Activated CD4-positive, alpha-beta T cell treated with anti-CD3 and anti-CD28 coated beads, Interleukin-10, Interleukin-2, amounts not matched to agents 100 ng/mL and 50 ng/mL, durations not matched to agents 16 hours and 8 hours (primary cell): ENCODE measurements at regions not wholly inside any gene's neighbourhood (a gene's known extent, or its start where the extent isn't known, plus 50 kb on each side); places are given as distances from the start of the nearest gene placed in this dataset.

Experiments
- DNase-seq: peaks from one replicate; pipeline ENCODE4 v3.0.0-alpha.2; 2020

DNA sequence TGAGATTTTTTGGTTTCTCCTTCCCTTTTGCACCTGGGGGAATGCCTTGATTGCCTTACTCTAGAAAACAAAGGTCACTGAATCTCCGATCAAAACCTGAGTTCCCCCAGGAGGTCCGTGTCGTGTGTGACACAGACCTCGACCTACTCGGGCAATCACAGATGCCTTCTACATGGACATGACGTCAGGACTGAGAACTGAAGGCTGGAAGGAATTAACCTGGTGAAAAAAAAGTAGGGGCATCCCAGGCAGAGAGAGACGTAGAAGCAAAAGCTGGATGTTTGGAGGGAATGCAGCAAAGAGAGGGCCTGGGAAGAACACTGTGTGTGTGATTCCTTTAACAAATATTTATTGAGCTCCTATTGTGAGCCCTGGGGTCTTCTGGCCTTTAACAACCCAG lies 178.0 kb downstream of the PRDM2 start:
- no peak for DNase-seq

GRCh38 chr1:13878451-13878850 lies 178.5 kb downstream of the PRDM2 start:
- no peak for DNase-seq

DNA sequence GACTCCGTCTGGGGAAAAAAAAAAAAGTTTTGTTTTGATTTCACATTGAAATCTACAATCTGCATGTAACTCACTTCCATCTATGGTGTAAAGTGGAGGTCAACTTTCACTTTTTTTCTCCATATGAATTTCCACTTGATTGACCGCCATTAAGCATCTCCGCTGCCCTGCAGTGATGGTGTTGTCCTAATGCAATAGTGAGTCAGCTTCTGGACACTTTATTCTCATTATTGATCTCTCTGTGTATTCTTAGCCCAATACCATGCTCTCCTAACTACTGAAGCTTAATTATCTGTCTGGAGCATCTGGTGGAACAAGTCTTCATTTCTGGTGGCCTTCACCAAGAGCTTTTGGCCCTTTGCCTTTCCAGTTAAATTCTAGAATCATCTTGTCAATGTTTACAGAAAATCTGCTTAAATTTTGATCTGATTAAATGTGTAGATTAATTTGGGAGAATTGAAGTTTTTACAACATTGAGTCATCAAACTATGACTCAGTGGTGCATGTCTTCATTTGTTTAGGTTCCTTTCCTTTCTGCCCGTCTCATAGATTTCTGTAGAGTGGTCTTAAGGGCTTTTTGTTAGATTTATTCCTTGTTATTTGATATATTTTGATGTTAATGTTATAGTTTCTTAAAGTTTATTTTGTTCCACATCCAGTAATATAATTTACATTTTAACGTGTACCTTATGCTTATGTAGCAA lies 181.5 kb downstream of the PRDM2 start:
- no peak for DNase-seq

GRCh38 chr1:13888351-13888986 lies 188.5 kb downstream of the PRDM2 start:
- no peak for DNase-seq

- no peak for DNase-seq
Measured at GRCh38 chr1:13889495-13889894, 189.5 kb downstream of the PRDM2 start.

GRCh38 chr1:13890766-13891165 lies 190.8 kb downstream of the PRDM2 start:
- DNase-seq, result no peak

- DNase-seq, result no peak
Measured at GRCh38 chr1:13892198-13892597, 192.2 kb downstream of the PRDM2 start.

DNA sequence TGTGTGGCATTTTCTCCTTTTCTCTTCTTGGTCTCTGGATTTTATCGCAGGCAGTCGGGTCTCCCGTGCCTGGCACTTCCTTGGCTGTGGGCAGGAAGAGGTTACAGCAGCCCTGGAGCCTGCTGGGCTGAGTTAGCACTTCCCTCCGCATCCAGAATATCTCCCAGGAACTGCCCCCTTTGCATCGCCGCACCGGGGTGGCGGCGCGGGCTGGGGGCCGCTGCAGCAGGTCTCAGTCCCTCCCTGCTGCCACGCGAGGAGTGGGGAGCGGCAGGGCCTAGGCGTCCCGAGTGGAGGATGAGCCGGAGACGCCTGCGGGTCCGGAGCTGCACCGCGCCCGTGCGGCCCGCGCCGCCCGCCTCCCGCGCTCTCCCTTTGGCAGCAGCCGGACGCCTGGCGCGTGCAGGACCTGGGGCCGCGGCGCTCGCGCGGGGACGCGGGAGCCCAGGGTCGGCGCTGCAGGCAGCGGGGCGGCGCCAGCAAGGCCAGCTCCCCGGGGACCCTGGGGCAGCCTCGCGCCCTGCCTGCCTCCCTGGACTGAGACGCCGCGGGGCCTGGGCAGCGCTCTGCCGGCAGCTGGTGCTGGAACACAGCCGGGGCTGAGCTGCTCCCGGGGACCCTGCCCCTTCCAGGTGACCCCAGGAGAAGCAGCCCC lies 192.8 kb downstream of the PRDM2 start:
- no peak for DNase-seq

GRCh38 chr1:13893409-13893821 lies 193.4 kb downstream of the PRDM2 start:
- no peak for DNase-seq

GRCh38 chr1:13896932-13897331 lies 196.9 kb downstream of the PRDM2 start:
- DNase-seq, result no peak

DNA sequence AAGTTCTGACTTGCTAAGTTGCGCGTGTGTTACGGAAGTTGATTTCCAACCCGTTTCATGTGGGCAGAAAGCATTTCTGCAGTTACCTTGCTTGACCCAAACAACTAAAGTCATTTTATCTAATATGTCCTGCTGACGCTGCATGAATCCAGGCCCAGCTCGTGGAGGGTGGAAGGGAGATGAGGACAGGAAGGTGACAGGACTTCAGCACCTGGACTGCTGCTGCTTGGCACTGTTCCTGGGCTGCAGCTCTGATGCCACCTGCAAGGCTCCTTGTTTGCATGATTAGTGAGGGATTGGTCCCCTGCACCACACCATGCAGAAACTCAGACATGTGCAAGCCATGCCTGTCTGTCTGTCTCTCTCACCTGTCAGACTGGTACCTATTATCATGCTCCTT lies 198.4 kb downstream of the PRDM2 start:
- no peak for DNase-seq

DNA sequence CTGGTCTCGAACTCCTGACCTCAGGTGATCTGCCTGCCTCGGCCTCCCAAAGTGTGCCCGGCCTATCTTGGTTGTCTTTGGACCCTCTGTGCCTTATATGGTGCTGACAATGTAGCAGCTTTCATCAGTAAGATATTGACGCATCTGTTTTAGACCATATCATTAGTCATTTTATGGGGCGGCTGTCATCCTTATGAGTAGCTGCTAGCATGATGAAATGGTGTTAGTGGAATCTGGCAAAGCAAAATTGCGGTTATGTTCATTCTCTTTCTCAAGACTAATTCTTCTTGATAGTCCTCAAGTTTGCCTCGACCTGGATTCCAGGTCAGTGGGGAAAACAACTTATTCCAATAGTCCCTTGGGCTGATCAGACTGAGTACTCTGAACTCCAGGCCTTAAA lies 199.9 kb downstream of the PRDM2 start:
- DNase-seq, result no peak

GRCh38 chr1:13900583-13900982 lies 200.6 kb downstream of the PRDM2 start:
- no peak for DNase-seq

- DNase-seq, result no peak
Measured at GRCh38 chr1:13901039-13901438, 201.1 kb downstream of the PRDM2 start.

DNA sequence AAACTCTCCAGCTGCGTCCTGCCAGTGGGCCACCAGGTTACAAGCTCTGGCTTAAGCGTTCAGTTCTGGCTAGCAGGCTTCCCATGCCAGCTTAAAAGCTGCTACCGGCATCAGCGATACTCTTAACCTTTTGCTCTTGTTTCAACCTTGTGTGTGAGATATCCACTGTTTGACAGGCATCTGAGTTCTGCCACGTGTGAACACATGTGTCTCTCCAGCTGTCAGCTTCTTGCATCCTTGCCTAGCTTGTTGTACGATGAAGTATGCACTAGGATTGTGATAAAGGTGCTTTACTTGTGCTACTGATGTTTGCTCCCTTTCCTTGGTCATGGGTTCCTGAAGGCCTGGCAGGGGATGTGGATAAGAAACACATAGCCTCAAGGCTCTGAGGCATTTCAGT lies 201.6 kb downstream of the PRDM2 start:
- no peak for DNase-seq

DNA sequence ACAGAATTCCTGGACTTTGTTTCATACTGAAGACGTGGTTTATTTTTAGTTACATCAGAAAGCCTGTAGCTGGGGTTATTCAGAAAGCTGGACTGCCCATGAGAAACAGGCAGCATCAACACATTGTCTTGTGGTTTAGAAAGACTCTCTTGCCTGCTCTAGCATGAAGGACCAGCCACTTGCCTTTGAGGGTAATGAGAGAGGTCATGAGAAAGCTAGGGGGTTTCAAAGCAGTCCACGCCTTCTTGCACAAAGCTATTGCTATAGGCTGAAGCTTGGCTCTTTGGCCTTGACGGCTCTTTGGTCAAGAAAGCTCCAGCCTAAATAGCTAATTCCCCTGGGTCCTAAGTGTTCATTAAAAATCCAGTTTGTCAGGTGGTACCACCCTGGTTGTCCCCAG lies 208.1 kb downstream of the PRDM2 start:
- DNase-seq, result no peak

GRCh38 chr1:13911697-13912619 lies 212.0 kb downstream of the PRDM2 start:
- no peak for DNase-seq

DNA sequence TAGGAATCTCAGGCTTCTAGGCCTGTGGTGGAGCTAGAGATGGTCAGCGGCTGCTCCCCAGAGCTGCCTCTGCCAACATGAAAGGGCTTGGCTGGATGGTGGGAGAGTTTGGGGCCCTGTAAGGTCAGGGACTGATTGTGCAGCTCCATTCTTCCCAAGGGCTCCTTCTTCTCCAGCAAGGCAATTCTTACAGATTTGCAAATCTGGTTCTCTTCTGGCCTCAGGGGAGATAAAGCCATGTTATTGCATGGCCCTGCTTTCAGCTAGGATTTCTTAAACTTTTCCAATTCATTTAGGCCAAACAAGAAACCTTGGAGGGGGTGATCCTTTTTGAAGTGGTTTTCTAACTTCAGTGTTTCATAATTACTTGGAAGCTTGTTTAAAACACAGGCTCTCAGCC lies 213.4 kb downstream of the PRDM2 start:
- no peak for DNase-seq

GRCh38 chr1:13916530-13916929 lies 216.5 kb downstream of the PRDM2 start:
- no peak for DNase-seq

DNA sequence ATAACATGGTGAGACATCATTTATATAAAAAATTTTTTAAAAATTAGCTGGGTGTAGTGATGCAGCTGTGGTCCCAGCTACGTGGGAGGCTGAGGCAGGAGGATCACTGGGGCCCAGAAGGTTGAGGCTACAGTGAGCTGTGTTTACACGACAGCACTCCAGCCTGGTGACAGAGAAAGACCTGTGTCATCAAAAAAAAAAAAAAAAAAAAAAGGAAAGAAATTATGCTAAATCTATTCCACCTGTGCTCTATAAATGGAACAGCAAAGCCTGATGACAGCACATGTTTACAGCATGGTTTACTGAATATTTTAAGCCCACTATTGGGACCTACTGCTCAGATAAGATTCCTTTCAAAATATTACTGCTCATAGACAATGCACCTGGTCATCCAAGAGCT lies 217.6 kb downstream of the PRDM2 start:
- no peak for DNase-seq

- DNase-seq, result no peak
Measured at GRCh38 chr1:13918862-13919261, 218.9 kb downstream of the PRDM2 start.

GRCh38 chr1:13921190-13921589 lies 221.2 kb downstream of the PRDM2 start:
- DNase-seq, result no peak

GRCh38 chr1:13922466-13923110 lies 222.6 kb downstream of the PRDM2 start:
- DNase-seq, result no peak
